H1 (cell line): ENCODE measurements at regions not wholly inside any gene's neighbourhood (a gene's known extent, or its start where the extent isn't known, plus 50 kb on each side); places are given as distances from the start of the nearest gene placed in this dataset.

Experiments
- CTCF ChIA-PET: fragments of 300-600 bp; sonication (Branson Sonifier 250); formaldehyde crosslinking; loops from one replicate; lab custom pipeline; 2021; ENCODE audit not compliant: partially characterized antibody; lab: Charles Lee
- POLR2A ChIA-PET: fragments of 300-600 bp; sonication (Branson Sonifier 250); formaldehyde crosslinking; loops from one replicate; lab custom pipeline; 2021; ENCODE audit warnings: inconsistent platforms; ENCODE audit not compliant: partially characterized antibody; lab: Charles Lee
- DNase-seq, 2 experiments: peaks; one replicate each; pipeline versions ENCODE4 v3.0.0 to v3.0.0-alpha.2; 2010 to 2022; ENCODE audit warnings: low spot score in 2 of 2, low read depth in 1 of 2, mixed read lengths in 1 of 2
- FAIRE-seq: peaks from 2 replicates; lab custom pipeline; 2011; peaks lifted over from hg19 to GRCh38; lab: Jason Lieb, UNC
- H2AFZ ChIP-seq: 2 replicates; pipeline ENCODE4 v1.8.1; 2012; ENCODE audit warnings: low read length, inconsistent platforms
- H2AK5ac ChIP-seq: 2 replicates; pipeline ENCODE4 v1.6.1; 2013; ENCODE audit warnings: low read depth, low read length
- H2BK120ac ChIP-seq: replicated peaks from 2 replicates; pipeline ENCODE3; 2013; ENCODE audit warnings: low read depth, low read length, inconsistent platforms
- H2BK12ac ChIP-seq: 2 replicates; pipeline ENCODE4 v1.6.1; 2013; ENCODE audit warnings: low read depth, low read length
- H2BK15ac ChIP-seq: 2 replicates; pipeline ENCODE4 v1.6.1; 2013; ENCODE audit warnings: low read length
- H2BK20ac ChIP-seq: 2 replicates; pipeline ENCODE4 v1.6.1; 2013; ENCODE audit warnings: low read length
- H2BK5ac ChIP-seq: 2 replicates; pipeline ENCODE4 v1.6.1; 2013; ENCODE audit warnings: low read depth, low read length
- H3K14ac ChIP-seq: 2 replicates; pipeline ENCODE4 v1.6.1; 2013; ENCODE audit warnings: inconsistent platforms; ENCODE audit not compliant: insufficient read length
- H3K18ac ChIP-seq: 2 replicates; pipeline ENCODE4 v1.6.1; 2013; ENCODE audit warnings: low read length; ENCODE audit errors: extremely low read depth
- H3K23ac ChIP-seq: 2 replicates; pipeline ENCODE4 v1.6.1; 2013; ENCODE audit warnings: inconsistent platforms; ENCODE audit not compliant: insufficient read length
- H3K23me2 ChIP-seq: 2 replicates; pipeline ENCODE4 v1.6.1; 2013; ENCODE audit warnings: low read depth, low read length
- H3K27ac ChIP-seq: 2 replicates; pipeline ENCODE4 v1.6.1; 2011; ENCODE audit warnings: low read depth, low read length, inconsistent platforms
- H3K27me3 ChIP-seq, 4 experiments: replicated peaks in 1 of 4; 1 replicate in 1 of 4; 2 replicates in 3 of 4; pipeline versions ENCODE4 v1.6.1 to v1.8.1; 2011 to 2013; ENCODE audit warnings: low read length in 3 of 4, mild to moderate bottlenecking in 3 of 4, inconsistent platforms in 2 of 4, mixed read lengths in 2 of 4, moderate library complexity in 1 of 4; ENCODE audit not compliant: control insufficient read depth in 3 of 4, insufficient read depth in 3 of 4; ENCODE audit errors: extremely low read depth in 1 of 4
- H3K36me3 ChIP-seq, 4 experiments: 2 replicates each; pipeline versions ENCODE4 v1.6.1 to v1.8.1; 2011 to 2013; ENCODE audit warnings: mild to moderate bottlenecking in 4 of 4, low read length in 3 of 4, moderate library complexity in 2 of 4, control low read depth in 1 of 4, inconsistent platforms in 1 of 4; ENCODE audit not compliant: insufficient read depth in 4 of 4, control insufficient read depth in 2 of 4
- H3K4ac ChIP-seq: replicated peaks from 2 replicates; pipeline ENCODE3; 2013; ENCODE audit warnings: low read length, low read depth, mixed read lengths, inconsistent platforms; ENCODE audit not compliant: insufficient read length
- H3K4me1 ChIP-seq, 4 experiments: replicated peaks in 1 of 4; 1 replicate in 1 of 4; 2 replicates in 3 of 4; pipeline versions ENCODE4 v1.6.1 to v1.8.1; 2011 to 2013; ENCODE audit warnings: low read length in 3 of 4, inconsistent platforms in 2 of 4, mixed read lengths in 1 of 4; ENCODE audit not compliant: insufficient read depth in 4 of 4, control insufficient read depth in 3 of 4
- H3K4me2 ChIP-seq, 2 experiments: 2 replicates each; pipeline versions ENCODE4 v1.6.1 to v1.8.1; 2011 to 2013; ENCODE audit warnings: low read depth in 2 of 2, low read length in 2 of 2, control low read depth in 1 of 2, inconsistent platforms in 1 of 2, mild to moderate bottlenecking in 1 of 2; ENCODE audit not compliant: insufficient read depth in 1 of 2
- H3K4me3 ChIP-seq, 4 experiments: fragments of 200-600, 300-600 bp in 1 of 4; sonication (generic), shearing (Covaris generic), sonication (Bioruptor Twin) in 1 of 4; 2 replicates each; pipeline versions ENCODE4 v1.5.1 to v1.8.1; 2011 to 2016; ENCODE audit warnings: low read length in 4 of 4, low read depth in 3 of 4, control low read depth in 2 of 4, inconsistent platforms in 2 of 4, mild to moderate bottlenecking in 2 of 4, mixed read lengths in 1 of 4, moderate library complexity in 1 of 4; ENCODE audit not compliant: insufficient read depth in 2 of 4; ENCODE audit errors: extremely low read depth in 1 of 4
- H3K56ac ChIP-seq: replicated peaks from 2 replicates; pipeline ENCODE3; 2013; ENCODE audit warnings: low read depth, mild to moderate bottlenecking, mixed read lengths, low read length, inconsistent platforms; ENCODE audit not compliant: insufficient read length
- H3K79me1 ChIP-seq: 2 replicates; pipeline ENCODE4 v1.6.1; 2013; ENCODE audit warnings: low read depth, low read length, control low read depth
- H3K79me2 ChIP-seq, 2 experiments: 2 replicates each; pipeline versions ENCODE4 v1.6.1 to v1.8.1; 2012 to 2013; ENCODE audit warnings: low read length in 2 of 2, mild to moderate bottlenecking in 2 of 2, inconsistent platforms in 1 of 2; ENCODE audit not compliant: insufficient read depth in 2 of 2, control insufficient read depth in 1 of 2
- H3K9ac ChIP-seq, 4 experiments: replicated peaks in 1 of 4; 1 replicate in 1 of 4; 2 replicates in 3 of 4; pipeline versions ENCODE4 v1.6.1 to v1.8.1; 2011 to 2013; ENCODE audit warnings: low read depth in 3 of 4, low read length in 3 of 4, control low read depth in 2 of 4, mild to moderate bottlenecking in 2 of 4, moderate library complexity in 2 of 4, inconsistent platforms in 1 of 4; ENCODE audit errors: extremely low read depth in 1 of 4
- H3K9me3 ChIP-seq, 2 experiments: 2 replicates each; pipeline versions ENCODE4 v1.6.1 to v1.8.1; 2012 to 2013; ENCODE audit warnings: mild to moderate bottlenecking in 2 of 2, moderate library complexity in 2 of 2, control low read depth in 1 of 2, inconsistent platforms in 1 of 2, low read depth in 1 of 2, low read length in 1 of 2, mixed read lengths in 1 of 2; ENCODE audit not compliant: insufficient read depth in 2 of 2
- H4K20me1 ChIP-seq, 2 experiments: replicated peaks in 1 of 2; 2 replicates each; pipeline versions ENCODE3 to v1.8.1; 2011 to 2013; ENCODE audit warnings: inconsistent platforms in 2 of 2, low read length in 2 of 2, mild to moderate bottlenecking in 1 of 2; ENCODE audit not compliant: insufficient read depth in 2 of 2, control insufficient read depth in 1 of 2
- H4K5ac ChIP-seq: 2 replicates; pipeline ENCODE4 v1.6.1; 2013; ENCODE audit warnings: low read length, low read depth, mixed read lengths, inconsistent platforms; ENCODE audit not compliant: insufficient read length
- H4K8ac ChIP-seq: 2 replicates; pipeline ENCODE4 v1.8.0; 2013; ENCODE audit warnings: mild to moderate bottlenecking, moderate library complexity, low read length, inconsistent platforms; ENCODE audit not compliant: insufficient read depth; ENCODE audit errors: extremely low read depth
- H4K91ac ChIP-seq: replicated peaks from 2 replicates; pipeline ENCODE3; 2013; ENCODE audit warnings: low read length, mixed read lengths, inconsistent platforms; ENCODE audit not compliant: insufficient read length
- CHD2 ChIP-seq: IDR thresholded peaks from 2 replicates; pipeline ENCODE4 v1.6.1; 2012; ENCODE audit warnings: low read length, improper control_type of control experiment
- E2F6 ChIP-seq: IDR thresholded peaks from 2 replicates; pipeline ENCODE4 v1.6.1; 2012; ENCODE audit warnings: inconsistent platforms
- NRF1 ChIP-seq: IDR thresholded peaks from 2 replicates; pipeline ENCODE4 v1.6.1; 2011; ENCODE audit warnings: mild to moderate bottlenecking, low read depth, low read length, improper control_type of control experiment
- POLR2AphosphoS5 ChIP-seq: IDR thresholded peaks from 2 replicates; pipeline ENCODE4 v1.6.1; 2011; ENCODE audit warnings: low read depth, low read length
- RAD21 ChIP-seq, 2 experiments: IDR thresholded peaks in 1 of 2; conservative IDR thresholded peaks in 1 of 2; 2 replicates each; pipeline ENCODE4 v1.6.1; 2011; ENCODE audit warnings: low read depth in 2 of 2, low read length in 2 of 2, improper control_type of control experiment in 1 of 2, inconsistent platforms in 1 of 2, mild to moderate bottlenecking in 1 of 2, moderate library complexity in 1 of 2
- SIRT6 ChIP-seq: IDR thresholded peaks from one replicate; pipeline ENCODE4 v1.7.1; 2012; ENCODE audit warnings: low read length, inconsistent platforms
- YY1 ChIP-seq: IDR thresholded peaks from 2 replicates; pipeline ENCODE4 v1.6.1; 2011; ENCODE audit warnings: low read depth, mild to moderate bottlenecking, low read length
- WGBS, 2 experiments: shearing (Covaris generic) in 1 of 2; methylation state at CpG; one replicate each; pipeline versions ENCODE4 v1.1.6 to v1.1.7; 2013 to 2015; ENCODE audit warnings: low lambda C conversion rate in 2 of 2, mixed read lengths in 2 of 2, inconsistent platforms in 1 of 2, low coverage in 1 of 2, missing lambda C conversion rate in 1 of 2; ENCODE audit not compliant: insufficient replicate concordance in 2 of 2, insufficient coverage in 1 of 2, insufficient read length in 1 of 2; ENCODE audit errors: extremely low coverage in 1 of 2, missing lambda C conversion rate in 1 of 2; 5-methylcytosine and 5-hydroxymethylcytosine counted together
- TF ChIP-seq, protein P1 (sequence below): IDR thresholded peaks from 2 replicates; pipeline ENCODE4 v1.6.1; 2012; ENCODE audit warnings: low read length, inconsistent platforms
- TF ChIP-seq, protein P2 (sequence below): IDR thresholded peaks from 2 replicates; pipeline ENCODE4 v1.6.1; 2011; ENCODE audit warnings: low read length, improper control_type of control experiment

GRCh38 chr7:24406789-24407299 lies 122.9 kb downstream of the NPY start:
- Histone ChIP-seq H3K56ac (no peak overlapping the region), H4K8ac (no peak overlapping the region), H3K18ac (no peak overlapping the region), H4K91ac (no peak overlapping the region), H2BK120ac (no peak overlapping the region), H3K4ac (no peak overlapping the region), H2BK20ac (no peak overlapping the region), H3K4me3 (no peak overlapping the region), H3K14ac (no peak overlapping the region), H3K23ac (no peak overlapping the region), H2BK12ac (no peak overlapping the region), H3K27me3 (no peaks in the 10 kb centered on the region), H2BK15ac (no peak overlapping the region), H3K23me2 (peaks cover 3% of the 10 kb centered on the region; the same call in 1 of the 2 replicates), H4K20me1 (peaks cover 4 to 8% of the 10 kb centered on the region in 2 experiments), H2BK5ac (no peak overlapping the region), H4K5ac (no peak overlapping the region), H2AFZ (no peak overlapping the region), H3K9me3 (peaks cover 5 to 19% of the 10 kb centered on the region in 2 experiments; a peak in 1 of 4 replicates), H3K4me2 (peak overlapping the region in 1 of 2 experiments; percentile 23; a peak in 1 of 4 replicates), H3K79me1 (0 out of 2 replicates have a peak, but pooled peaks cover 3% of the 10 kb centered on the region), H3K4me1 (peaks cover 3 to 28% (median 21%) of the 10 kb centered on the region in 4 experiments; a peak in 6 of 7 replicates), H2AK5ac (no peak overlapping the region), H3K9ac (no peak overlapping the region), H3K79me2 (peaks cover 5 to 24% of the 10 kb centered on the region in 2 experiments; a peak in 3 of 4 replicates), H3K27ac (no peak overlapping the region), H3K36me3 (peaks cover 2 to 60% (median 25%) of the 10 kb centered on the region in 4 experiments; a peak in 5 of 8 replicates)
- DNase-seq (no peak), FAIRE-seq (peak; percentile 93)
- ChIA-PET CTCF (interaction anchor here (0.5 to 2.3 kb wide), 9 partner anchors 12 to 265 kb away, joined by 3 to 6 read pairs (median 4); no protein-coding TSS in a partner anchor), POLR2A (interaction anchor here (0.5 to 7.2 kb wide), 30 partner anchors 8 to 1578 kb away, joined by 3 to 65 read pairs (median 4); partner anchors contain the start of gene PALS2)
- WGBS, 2 experiments: 55% methylated on average over 3 of the region's 3 CpGs; no CpG with 5 or more reads in 1 of the 2 experiments
- TF ChIP-seq RAD21 (IDR thresholded peaks at IDR 0.05 in 1 of 2, conservative IDR thresholded peaks at IDR 0.05 in 1 of 2; ENCODE audit: low read depth in 2 of 2, low read length in 2 of 2): peak; percentile 16 to 42; a peak in 2 of 4 replicates
- peak; percentile 39; the same call in 1 of the 2 replicates for TF ChIP-seq YY1
- TF ChIP-seq POLR2AphosphoS5: peak; percentile 90
- TF ChIP-seq NRF1: no peak
- 0 out of 2 replicates have a peak, but pooled peaks have one; percentile 55 for TF ChIP-seq CHD2
- TF ChIP-seq, protein P1, sequence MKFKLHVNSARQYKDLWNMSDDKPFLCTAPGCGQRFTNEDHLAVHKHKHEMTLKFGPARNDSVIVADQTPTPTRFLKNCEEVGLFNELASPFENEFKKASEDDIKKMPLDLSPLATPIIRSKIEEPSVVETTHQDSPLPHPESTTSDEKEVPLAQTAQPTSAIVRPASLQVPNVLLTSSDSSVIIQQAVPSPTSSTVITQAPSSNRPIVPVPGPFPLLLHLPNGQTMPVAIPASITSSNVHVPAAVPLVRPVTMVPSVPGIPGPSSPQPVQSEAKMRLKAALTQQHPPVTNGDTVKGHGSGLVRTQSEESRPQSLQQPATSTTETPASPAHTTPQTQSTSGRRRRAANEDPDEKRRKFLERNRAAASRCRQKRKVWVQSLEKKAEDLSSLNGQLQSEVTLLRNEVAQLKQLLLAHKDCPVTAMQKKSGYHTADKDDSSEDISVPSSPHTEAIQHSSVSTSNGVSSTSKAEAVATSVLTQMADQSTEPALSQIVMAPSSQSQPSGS: peak; percentile 41; the same call in 1 of the 2 replicates
- peak; percentile 21; the same call in 1 of the 2 replicates for TF ChIP-seq E2F6
- TF ChIP-seq, protein P2, sequence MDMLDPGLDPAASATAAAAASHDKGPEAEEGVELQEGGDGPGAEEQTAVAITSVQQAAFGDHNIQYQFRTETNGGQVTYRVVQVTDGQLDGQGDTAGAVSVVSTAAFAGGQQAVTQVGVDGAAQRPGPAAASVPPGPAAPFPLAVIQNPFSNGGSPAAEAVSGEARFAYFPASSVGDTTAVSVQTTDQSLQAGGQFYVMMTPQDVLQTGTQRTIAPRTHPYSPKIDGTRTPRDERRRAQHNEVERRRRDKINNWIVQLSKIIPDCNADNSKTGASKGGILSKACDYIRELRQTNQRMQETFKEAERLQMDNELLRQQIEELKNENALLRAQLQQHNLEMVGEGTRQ: 0 out of 2 replicates have a peak, but pooled peaks have one; percentile 19
- no peak for TF ChIP-seq SIRT6
